Coronary artery (tissue), 2 donors: ENCODE measurements at regions not wholly inside any gene's neighbourhood (a gene's known extent, or its start where the extent isn't known, plus 50 kb on each side); places are given as distances from the start of the nearest gene placed in this dataset.

Experiments
- DNase-seq: peaks from one replicate; pipeline ENCODE4 v3.0.0-alpha.2; 2017; ENCODE audit warnings: low spot score
- H3K27ac ChIP-seq, 2 donors: fragments of 200-600 bp; sonication (generic); one replicate each; pipeline ENCODE4 v1.5.1; 2016 to 2019
- H3K4me3 ChIP-seq: fragments of 200-600 bp; sonication (generic); 2 replicates; pipeline ENCODE4 v1.5.1; 2016; ENCODE audit warnings: mild to moderate bottlenecking, moderate library complexity
- TF ChIP-seq, protein P1 (sequence below): fragments of 200-600 bp; sonication (generic); IDR thresholded peaks from one replicate; pipeline ENCODE4 v1.5.1; 2019; ENCODE audit warnings: antibody characterized with exemption

DNA sequence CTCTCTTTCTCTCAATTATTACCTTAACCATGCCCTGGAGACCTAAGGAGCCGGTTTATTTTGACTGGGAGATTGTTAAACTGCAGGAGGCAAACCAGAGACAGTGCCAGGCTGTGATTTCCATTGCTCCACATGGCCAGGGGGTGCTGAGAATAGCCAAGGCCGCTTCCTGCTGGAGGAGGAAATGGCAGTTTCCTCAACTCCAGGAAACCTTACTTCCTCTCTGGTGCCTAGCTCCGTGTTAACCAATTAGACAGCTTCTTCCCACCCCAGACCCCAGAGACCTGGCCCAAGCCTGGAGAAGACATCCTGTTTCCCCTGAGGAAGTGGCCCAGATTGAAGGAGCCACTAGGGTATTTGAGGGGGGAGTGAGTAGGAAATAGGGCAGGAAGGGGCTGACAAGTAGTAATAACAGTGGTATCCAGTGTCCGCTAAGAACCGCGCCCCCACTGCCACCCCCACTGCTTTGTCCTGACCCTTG, 161.2 kb downstream of the PLPP3 start:
- no peak overlapping the region for H3K27ac ChIP-seq
- TF ChIP-seq, protein P1, sequence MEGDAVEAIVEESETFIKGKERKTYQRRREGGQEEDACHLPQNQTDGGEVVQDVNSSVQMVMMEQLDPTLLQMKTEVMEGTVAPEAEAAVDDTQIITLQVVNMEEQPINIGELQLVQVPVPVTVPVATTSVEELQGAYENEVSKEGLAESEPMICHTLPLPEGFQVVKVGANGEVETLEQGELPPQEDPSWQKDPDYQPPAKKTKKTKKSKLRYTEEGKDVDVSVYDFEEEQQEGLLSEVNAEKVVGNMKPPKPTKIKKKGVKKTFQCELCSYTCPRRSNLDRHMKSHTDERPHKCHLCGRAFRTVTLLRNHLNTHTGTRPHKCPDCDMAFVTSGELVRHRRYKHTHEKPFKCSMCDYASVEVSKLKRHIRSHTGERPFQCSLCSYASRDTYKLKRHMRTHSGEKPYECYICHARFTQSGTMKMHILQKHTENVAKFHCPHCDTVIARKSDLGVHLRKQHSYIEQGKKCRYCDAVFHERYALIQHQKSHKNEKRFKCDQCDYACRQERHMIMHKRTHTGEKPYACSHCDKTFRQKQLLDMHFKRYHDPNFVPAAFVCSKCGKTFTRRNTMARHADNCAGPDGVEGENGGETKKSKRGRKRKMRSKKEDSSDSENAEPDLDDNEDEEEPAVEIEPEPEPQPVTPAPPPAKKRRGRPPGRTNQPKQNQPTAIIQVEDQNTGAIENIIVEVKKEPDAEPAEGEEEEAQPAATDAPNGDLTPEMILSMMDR: no peak
- DNase-seq: no peak
- no peak overlapping the region for H3K4me3 ChIP-seq

DNA sequence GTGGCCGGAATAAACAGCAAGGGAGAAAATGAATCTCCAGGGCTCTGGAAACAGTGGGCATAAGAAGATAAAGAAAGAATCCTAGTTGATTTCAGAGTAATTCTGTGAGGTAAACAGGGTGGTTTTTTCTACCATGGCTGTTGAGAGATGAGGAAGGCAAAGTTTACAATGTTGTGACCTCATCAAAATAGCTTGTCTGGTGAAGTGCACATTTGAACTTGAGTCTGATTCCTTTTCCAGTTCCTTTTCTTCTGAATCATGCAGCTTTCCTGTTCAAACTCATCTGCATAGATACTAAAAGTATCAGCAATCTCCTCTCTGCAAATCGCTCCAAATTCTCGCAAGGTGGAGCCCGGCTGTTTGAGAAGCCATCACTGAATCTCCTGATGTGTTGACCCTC, 161.7 kb downstream of the PLPP3 start:
- TF ChIP-seq, protein P1: no peak
- H3K4me3 ChIP-seq: no peak overlapping the region
- no peak overlapping the region for H3K27ac ChIP-seq
- no peak for DNase-seq

DNA sequence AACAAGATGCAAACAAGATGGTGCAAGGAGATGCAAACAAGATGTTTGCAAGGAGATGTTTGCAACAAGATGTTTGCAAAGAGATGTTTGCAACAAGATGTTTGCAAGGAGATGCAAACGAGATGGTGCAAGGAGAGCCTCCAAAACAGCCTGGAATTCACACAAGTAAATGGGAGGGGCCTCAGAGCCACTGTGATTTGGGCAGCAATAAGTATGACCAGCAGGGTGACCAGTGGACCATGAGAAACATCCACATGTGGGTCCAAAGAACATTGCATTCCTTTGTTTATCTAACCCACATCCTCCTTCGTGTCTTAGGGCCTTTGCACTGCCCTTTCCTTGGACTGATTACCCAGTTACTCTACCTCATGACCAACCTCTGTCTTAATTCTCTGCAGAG, 162.9 kb downstream of the PLPP3 start:
- DNase-seq: no peak
- TF ChIP-seq, protein P1: no peak
- no peak overlapping the region for H3K27ac ChIP-seq
- no peak overlapping the region for H3K4me3 ChIP-seq

DNA sequence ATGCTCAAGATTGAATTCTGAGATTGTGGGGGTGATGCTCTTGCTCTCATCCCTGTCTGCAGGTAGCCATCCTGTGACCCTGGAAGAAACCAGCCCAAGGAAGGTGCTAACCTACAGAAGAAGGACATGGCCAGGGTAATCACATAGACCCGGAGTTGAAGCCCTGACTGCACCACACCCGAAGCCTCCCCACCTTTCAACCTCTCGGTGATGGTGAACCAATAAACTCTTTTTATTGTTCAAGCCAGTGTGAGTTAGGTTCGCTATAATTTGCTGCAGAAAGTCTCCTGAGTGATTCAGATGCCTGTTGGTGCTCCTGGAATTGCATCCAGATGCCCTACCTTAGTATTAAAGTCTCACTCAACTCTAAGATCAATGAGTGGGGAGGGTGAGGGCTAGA, 163.6 kb downstream of the PLPP3 start:
- no peak overlapping the region for H3K4me3 ChIP-seq
- no peak overlapping the region for H3K27ac ChIP-seq
- TF ChIP-seq, protein P1: no peak
- DNase-seq: no peak

DNA sequence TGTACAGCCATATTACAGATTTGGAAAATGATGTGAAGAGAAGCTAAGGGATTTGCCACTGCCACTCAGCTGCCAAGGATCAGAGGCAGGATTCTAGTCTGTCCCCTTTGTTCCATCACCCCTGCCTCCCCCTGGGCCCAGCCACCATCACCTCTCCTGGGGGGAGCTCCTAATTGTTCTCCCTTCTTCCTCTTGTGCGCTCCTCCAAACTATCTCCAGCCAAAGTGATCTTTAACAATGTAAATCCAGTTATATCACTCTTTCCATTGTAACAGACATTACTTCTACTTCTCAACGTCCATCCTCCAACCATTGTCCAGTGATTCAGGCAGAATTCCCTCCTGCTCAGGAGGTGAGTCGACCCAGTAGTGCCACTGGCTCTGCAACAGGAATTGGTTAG, 164.1 kb downstream of the PLPP3 start:
- no peak overlapping the region for H3K27ac ChIP-seq
- TF ChIP-seq, protein P1: no peak

DNA sequence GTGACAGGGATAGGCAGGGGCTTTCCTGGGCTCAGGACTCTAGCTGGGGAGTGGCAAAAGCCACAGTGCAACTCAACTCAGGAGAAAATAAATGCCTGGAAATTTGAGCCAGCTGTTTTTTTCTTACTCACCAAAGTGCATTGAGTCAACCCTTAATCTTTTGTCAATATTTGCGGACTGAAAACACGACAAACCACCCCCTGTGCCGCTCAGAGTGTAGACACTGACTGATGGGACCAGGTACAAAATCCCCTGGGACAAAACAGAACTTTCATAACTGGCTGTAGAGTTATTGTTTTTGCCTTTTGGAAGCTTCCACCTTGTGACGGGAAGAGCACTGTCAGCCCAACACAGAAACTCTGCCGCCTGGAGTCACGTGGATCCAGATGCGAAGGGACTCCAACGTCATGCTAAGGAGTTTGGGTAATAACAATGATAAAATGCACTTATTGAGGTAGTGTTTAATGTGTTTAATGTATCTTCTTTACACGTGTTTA, 164.6 kb downstream of the PLPP3 start:
- TF ChIP-seq, protein P1: no peak
- no peak for DNase-seq
- no peak overlapping the region for H3K4me3 ChIP-seq
- no peak overlapping the region for H3K27ac ChIP-seq

More for the DNA sequence above, 164.1 kb downstream of the PLPP3 start:
- no peak for DNase-seq
- H3K4me3 ChIP-seq: no peak overlapping the region

DNA sequence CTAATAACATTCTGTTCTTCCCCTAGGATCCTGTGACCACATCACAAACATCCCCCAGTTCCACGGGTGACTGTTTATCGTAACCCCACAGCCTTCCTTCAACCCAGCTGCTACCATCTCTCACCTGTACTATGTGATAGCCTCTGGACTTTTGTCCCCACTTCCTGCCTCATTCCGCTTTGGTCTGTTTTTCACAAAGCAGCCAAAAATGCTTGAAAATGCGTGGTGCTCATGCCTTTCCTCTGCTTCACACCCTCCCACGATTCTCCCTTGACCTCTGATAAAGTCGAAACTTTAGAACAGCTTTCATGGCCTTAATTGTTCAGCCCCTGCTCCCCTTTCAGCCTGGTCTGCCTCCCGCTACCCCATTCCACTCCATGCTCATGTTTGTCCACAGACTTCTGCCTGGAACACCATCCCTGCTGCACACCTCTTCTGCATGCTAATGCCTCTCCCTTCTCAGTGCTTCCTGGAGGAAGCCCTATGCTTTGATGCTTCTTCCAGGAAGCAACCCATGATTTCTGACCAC, 165.6 kb downstream of the PLPP3 start:
- Histone ChIP-seq H3K27ac (no peak overlapping the region), H3K4me3 (no peak overlapping the region)
- TF ChIP-seq, protein P1: no peak
- DNase-seq: no peak
